HepG2 (cell line): ENCODE measurements at regions not wholly inside any gene's neighbourhood (a gene's known extent, or its start where the extent isn't known, plus 50 kb on each side); places are given as distances from the start of the nearest gene placed in this dataset.

Experiments used
- ATAC-seq: fragments of 200-7000 bp; cut with Tn5 transposase; 3 replicates; pipeline ENCODE4 v1.9.1; 2020; ENCODE audit warnings: mild to moderate bottlenecking, moderate library complexity
- BruUV-seq: library from RNA; stranded (reverse); fragments of 400-500 nt; replicated peaks from 2 replicates; lab custom pipeline; 2021; lab: Mats Ljungman, UMichigan
- CTCF ChIA-PET: fragments of 300-600 bp; formaldehyde crosslinking; extraction: SDS; loops from one replicate; lab custom pipeline; 2021; ENCODE audit warnings: low total read pairs, inconsistent platforms, low intra/inter-chr PET ratio; lab: Yijun Ruan, JAX
- POLR2A ChIA-PET: fragments of 350-600 bp; sonication (Branson Sonifier 250); formaldehyde crosslinking; loops from one replicate; lab custom pipeline; 2020; ENCODE audit warnings: antibody characterized with exemption, inconsistent platforms; lab: Yijun Ruan, JAX
- DNase-seq: peaks from one replicate; pipeline ENCODE4 v3.0.0-alpha.2; 2015; ENCODE audit warnings: low spot score
- FAIRE-seq: peaks from 3 replicates; lab custom pipeline; 2011; peaks lifted over from hg19 to GRCh38; lab: Jason Lieb, UNC
- H2AFZ ChIP-seq: one replicate; pipeline ENCODE4 v1.6.1; 2011; ENCODE audit warnings: low read length, inconsistent platforms
- H3K27ac ChIP-seq: fragments of 300-600 bp; 3 replicates; pipeline ENCODE4 v1.8.0; 2011; ENCODE audit warnings: mixed run types, mild to moderate bottlenecking, mixed read lengths, low read length, inconsistent platforms; ENCODE audit not compliant: insufficient read depth; ENCODE audit errors: extremely low read length
- H3K27me3 ChIP-seq, 2 experiments: fragments of 200-600 bp in 1 of 2; 2 replicates in 1 of 2; 3 replicates in 1 of 2; pipeline versions ENCODE4 v1.6.0 to v1.8.0; 2011; ENCODE audit warnings: low read length in 2 of 2, mild to moderate bottlenecking in 2 of 2, moderate library complexity in 2 of 2, inconsistent platforms in 1 of 2; ENCODE audit not compliant: insufficient read depth in 2 of 2, control insufficient read depth in 1 of 2
- H3K36me3 ChIP-seq, 2 experiments: fragments of 200-600 bp in 1 of 2; replicated peaks in 1 of 2; 2 replicates in 1 of 2; 3 replicates in 1 of 2; pipeline versions ENCODE4 v1.5.1 to v1.8.0; 2011; ENCODE audit warnings: low read length in 2 of 2, inconsistent platforms in 1 of 2; ENCODE audit not compliant: insufficient read depth in 2 of 2, control insufficient read depth in 1 of 2
- H3K4me1 ChIP-seq: 2 replicates; pipeline ENCODE4 v1.5.1; 2012; ENCODE audit warnings: low read length, inconsistent platforms; ENCODE audit not compliant: insufficient read depth
- H3K4me2 ChIP-seq: 2 replicates; pipeline ENCODE4 v1.6.0; 2011; ENCODE audit warnings: low read depth, low read length, inconsistent platforms
- H3K4me3 ChIP-seq, 3 experiments: fragments of 200-600 bp in 1 of 3; sonication (generic), shearing (Covaris generic) in 1 of 3; replicated peaks in 1 of 3; 2 replicates each; pipeline ENCODE4 v1.5.1; 2011 to 2016; ENCODE audit warnings: low read length in 3 of 3, inconsistent platforms in 2 of 3, low read depth in 2 of 3, mild to moderate bottlenecking in 2 of 3, control low read depth in 1 of 3, mixed read lengths in 1 of 3; ENCODE audit not compliant: insufficient read depth in 1 of 3
- H3K79me2 ChIP-seq: one replicate; pipeline ENCODE4 v1.6.1; 2011; ENCODE audit warnings: low read length, inconsistent platforms; ENCODE audit not compliant: insufficient read depth
- H3K9ac ChIP-seq: 2 replicates; pipeline ENCODE4 v1.6.0; 2011; ENCODE audit warnings: mild to moderate bottlenecking, low read depth, low read length, inconsistent platforms; ENCODE audit not compliant: insufficient read depth
- H3K9me3 ChIP-seq: 2 replicates; pipeline ENCODE4 v1.5.1; 2012; ENCODE audit warnings: mild to moderate bottlenecking, low read length
- H4K20me1 ChIP-seq: 2 replicates; pipeline ENCODE4 v1.6.0; 2011; ENCODE audit warnings: inconsistent platforms, mild to moderate bottlenecking, low read length, moderate library complexity; ENCODE audit not compliant: insufficient read depth
- CC2D1A ChIP-seq: sonication (generic); formaldehyde crosslinking; IDR thresholded peaks from 2 replicates; pipeline ENCODE4 v1.8.1; 2023; ENCODE audit warnings: mild to moderate bottlenecking, missing genetic modification reagents
- EED ChIP-seq: sonication (generic); formaldehyde crosslinking; IDR thresholded peaks from 2 replicates; pipeline ENCODE4 v1.5.0; 2020; ENCODE audit warnings: mild to moderate bottlenecking, missing genetic modification reagents
- NFIC ChIP-seq: IDR thresholded peaks from 2 replicates; pipeline ENCODE4 v1.6.1; 2012; ENCODE audit warnings: mild to moderate bottlenecking, low read length, inconsistent platforms
- NFKB2 ChIP-seq: sonication (generic); formaldehyde crosslinking; IDR thresholded peaks from 2 replicates; pipeline ENCODE4 v1.4.0; 2020; ENCODE audit warnings: missing genetic modification reagents, borderline replicate concordance
- ZEB1 ChIP-seq: IDR thresholded peaks from 2 replicates; pipeline ENCODE4 v1.6.1; 2012; ENCODE audit warnings: mild to moderate bottlenecking, low read depth, inconsistent platforms; ENCODE audit not compliant: insufficient replicate concordance
- ZNF12 ChIP-seq: sonication (generic); formaldehyde crosslinking; IDR thresholded peaks from 2 replicates; pipeline ENCODE4 v1.5.0; 2020; ENCODE audit warnings: missing genetic modification reagents
- ZNF180 ChIP-seq: sonication (generic); formaldehyde crosslinking; IDR thresholded peaks from 2 replicates; pipeline ENCODE4 v1.4.0; 2020; ENCODE audit warnings: low read depth, missing genetic modification reagents, borderline replicate concordance
- ZNF292 ChIP-seq: sonication (generic); formaldehyde crosslinking; IDR thresholded peaks from 2 replicates; pipeline ENCODE4 v1.8.1; 2022; ENCODE audit warnings: mild to moderate bottlenecking, low read depth, missing genetic modification reagents, borderline replicate concordance
- ZNF3 ChIP-seq: IDR thresholded peaks from 2 replicates; pipeline ENCODE4 v1.7.0; 2017; ENCODE audit warnings: inconsistent platforms
- ZNF549 ChIP-seq: sonication (generic); formaldehyde crosslinking; IDR thresholded peaks from 2 replicates; pipeline ENCODE4 v1.5.0; 2020; ENCODE audit warnings: missing genetic modification reagents
- ZNF616 ChIP-seq: sonication (generic); formaldehyde crosslinking; IDR thresholded peaks from 2 replicates; pipeline ENCODE4 v1.5.0; 2020; ENCODE audit warnings: low read depth, mild to moderate bottlenecking, missing genetic modification reagents
- ZSCAN20 ChIP-seq: sonication (generic); formaldehyde crosslinking; IDR thresholded peaks from 2 replicates; pipeline ENCODE4 v1.4.0; 2020; ENCODE audit warnings: missing genetic modification reagents, mild to moderate bottlenecking, borderline replicate concordance
- WGBS: methylation state at CpG from one replicate; pipeline ENCODE4 v1.1.6; 2017; ENCODE audit warnings: low lambda C conversion rate; 5-methylcytosine and 5-hydroxymethylcytosine counted together
- in situ Hi-C: cut with HindIII; loops from 2 replicates; pipeline ENCODE4 v1.10.0; 2017; ENCODE audit warnings: low pct_unique_long_range_greater_than_20kb; ENCODE audit not compliant: extremely low pct_ligation_motif_present
- intact Hi-C: fragments of 100-400 bp; cut with micrococcal nuclease; formaldehyde crosslinking; loops from one replicate; pipeline ENCODE4 v1.10.0; 2022; ENCODE audit not compliant: unreplicated experiment
- TF ChIP-seq, protein P1 (sequence below): sonication (generic); formaldehyde crosslinking; IDR thresholded peaks from 2 replicates; pipeline ENCODE4 v1.4.0; 2020; ENCODE audit warnings: missing genetic modification reagents, borderline replicate concordance
- TF ChIP-seq, protein P2 (sequence below): fragments of 450-650 bp; IDR thresholded peaks from 2 replicates; pipeline ENCODE4 v1.6.1; 2017; ENCODE audit warnings: mild to moderate bottlenecking
- TF ChIP-seq, protein P3 (sequence below): sonication (generic); formaldehyde crosslinking; IDR thresholded peaks from 2 replicates; pipeline ENCODE4 v1.4.0; 2020; ENCODE audit warnings: missing genetic modification reagents

DNA sequence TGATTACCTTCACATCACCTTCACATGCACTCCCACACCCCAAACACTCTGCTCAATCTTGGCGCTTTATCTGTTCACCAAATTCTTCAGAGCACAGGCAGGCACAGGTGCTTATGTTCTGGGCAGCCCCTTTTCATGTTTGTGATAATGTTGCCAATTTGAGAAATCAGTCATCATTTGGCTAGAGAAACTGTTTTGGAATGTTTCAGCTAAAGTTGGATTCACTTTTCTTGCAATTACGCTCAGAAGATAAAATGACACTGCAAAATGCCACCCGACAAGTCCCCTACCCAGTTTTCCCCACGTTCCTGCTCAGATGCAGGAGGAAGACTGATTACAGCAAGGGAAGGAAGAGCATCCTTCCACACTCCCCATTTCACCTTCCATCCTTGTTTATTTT lies 192.9 kb upstream of the LRRN1 start:
- Histone ChIP-seq H3K79me2 (no peaks in the 10 kb centered on the region), H3K27ac (no peak overlapping the region), H3K9ac (no peak overlapping the region), H3K4me2 (no peak overlapping the region), H3K4me1 (no peaks in the 10 kb centered on the region), H2AFZ (no peak overlapping the region), H4K20me1 (no peaks in the 10 kb centered on the region), H3K36me3 (no peaks in the 10 kb centered on the region), H3K27me3 (no peaks in the 10 kb centered on the region)
- WGBS = 35% methylated on average over 4 of the region's 4 CpGs
- POLR2A ChIA-PET = no interaction called here
- BruUV-seq = no TSS peak
- in situ Hi-C loops = no loop called here
- ATAC-seq = no peak
- CTCF ChIA-PET = no interaction called here
- TF ChIP-seq ZNF12 (CRISPR knock-in tag) (no peak), ZSCAN20 (CRISPR knock-in tag) (no peak), ZNF180 (no peak), ZNF3 (CRISPR knock-in tag) (no peak), NFIC (no peak), NFKB2 (no peak), EED (CRISPR knock-in tag) (no peak), ZNF616 (CRISPR knock-in tag) (no peak), ZNF292 (no peak), ZEB1 (no peak), ZNF549 (CRISPR knock-in tag) (no peak), CC2D1A (CRISPR knock-in tag) (no peak)
- TF ChIP-seq, protein P1, sequence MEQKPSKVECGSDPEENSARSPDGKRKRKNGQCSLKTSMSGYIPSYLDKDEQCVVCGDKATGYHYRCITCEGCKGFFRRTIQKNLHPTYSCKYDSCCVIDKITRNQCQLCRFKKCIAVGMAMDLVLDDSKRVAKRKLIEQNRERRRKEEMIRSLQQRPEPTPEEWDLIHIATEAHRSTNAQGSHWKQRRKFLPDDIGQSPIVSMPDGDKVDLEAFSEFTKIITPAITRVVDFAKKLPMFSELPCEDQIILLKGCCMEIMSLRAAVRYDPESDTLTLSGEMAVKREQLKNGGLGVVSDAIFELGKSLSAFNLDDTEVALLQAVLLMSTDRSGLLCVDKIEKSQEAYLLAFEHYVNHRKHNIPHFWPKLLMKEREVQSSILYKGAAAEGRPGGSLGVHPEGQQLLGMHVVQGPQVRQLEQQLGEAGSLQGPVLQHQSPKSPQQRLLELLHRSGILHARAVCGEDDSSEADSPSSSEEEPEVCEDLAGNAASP (CRISPR knock-in tag) = no peak
- TF ChIP-seq, protein P2, sequence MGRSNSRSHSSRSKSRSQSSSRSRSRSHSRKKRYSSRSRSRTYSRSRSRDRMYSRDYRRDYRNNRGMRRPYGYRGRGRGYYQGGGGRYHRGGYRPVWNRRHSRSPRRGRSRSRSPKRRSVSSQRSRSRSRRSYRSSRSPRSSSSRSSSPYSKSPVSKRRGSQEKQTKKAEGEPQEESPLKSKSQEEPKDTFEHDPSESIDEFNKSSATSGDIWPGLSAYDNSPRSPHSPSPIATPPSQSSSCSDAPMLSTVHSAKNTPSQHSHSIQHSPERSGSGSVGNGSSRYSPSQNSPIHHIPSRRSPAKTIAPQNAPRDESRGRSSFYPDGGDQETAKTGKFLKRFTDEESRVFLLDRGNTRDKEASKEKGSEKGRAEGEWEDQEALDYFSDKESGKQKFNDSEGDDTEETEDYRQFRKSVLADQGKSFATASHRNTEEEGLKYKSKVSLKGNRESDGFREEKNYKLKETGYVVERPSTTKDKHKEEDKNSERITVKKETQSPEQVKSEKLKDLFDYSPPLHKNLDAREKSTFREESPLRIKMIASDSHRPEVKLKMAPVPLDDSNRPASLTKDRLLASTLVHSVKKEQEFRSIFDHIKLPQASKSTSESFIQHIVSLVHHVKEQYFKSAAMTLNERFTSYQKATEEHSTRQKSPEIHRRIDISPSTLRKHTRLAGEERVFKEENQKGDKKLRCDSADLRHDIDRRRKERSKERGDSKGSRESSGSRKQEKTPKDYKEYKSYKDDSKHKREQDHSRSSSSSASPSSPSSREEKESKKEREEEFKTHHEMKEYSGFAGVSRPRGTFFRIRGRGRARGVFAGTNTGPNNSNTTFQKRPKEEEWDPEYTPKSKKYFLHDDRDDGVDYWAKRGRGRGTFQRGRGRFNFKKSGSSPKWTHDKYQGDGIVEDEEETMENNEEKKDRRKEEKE = no peak
- TF ChIP-seq, protein P3, sequence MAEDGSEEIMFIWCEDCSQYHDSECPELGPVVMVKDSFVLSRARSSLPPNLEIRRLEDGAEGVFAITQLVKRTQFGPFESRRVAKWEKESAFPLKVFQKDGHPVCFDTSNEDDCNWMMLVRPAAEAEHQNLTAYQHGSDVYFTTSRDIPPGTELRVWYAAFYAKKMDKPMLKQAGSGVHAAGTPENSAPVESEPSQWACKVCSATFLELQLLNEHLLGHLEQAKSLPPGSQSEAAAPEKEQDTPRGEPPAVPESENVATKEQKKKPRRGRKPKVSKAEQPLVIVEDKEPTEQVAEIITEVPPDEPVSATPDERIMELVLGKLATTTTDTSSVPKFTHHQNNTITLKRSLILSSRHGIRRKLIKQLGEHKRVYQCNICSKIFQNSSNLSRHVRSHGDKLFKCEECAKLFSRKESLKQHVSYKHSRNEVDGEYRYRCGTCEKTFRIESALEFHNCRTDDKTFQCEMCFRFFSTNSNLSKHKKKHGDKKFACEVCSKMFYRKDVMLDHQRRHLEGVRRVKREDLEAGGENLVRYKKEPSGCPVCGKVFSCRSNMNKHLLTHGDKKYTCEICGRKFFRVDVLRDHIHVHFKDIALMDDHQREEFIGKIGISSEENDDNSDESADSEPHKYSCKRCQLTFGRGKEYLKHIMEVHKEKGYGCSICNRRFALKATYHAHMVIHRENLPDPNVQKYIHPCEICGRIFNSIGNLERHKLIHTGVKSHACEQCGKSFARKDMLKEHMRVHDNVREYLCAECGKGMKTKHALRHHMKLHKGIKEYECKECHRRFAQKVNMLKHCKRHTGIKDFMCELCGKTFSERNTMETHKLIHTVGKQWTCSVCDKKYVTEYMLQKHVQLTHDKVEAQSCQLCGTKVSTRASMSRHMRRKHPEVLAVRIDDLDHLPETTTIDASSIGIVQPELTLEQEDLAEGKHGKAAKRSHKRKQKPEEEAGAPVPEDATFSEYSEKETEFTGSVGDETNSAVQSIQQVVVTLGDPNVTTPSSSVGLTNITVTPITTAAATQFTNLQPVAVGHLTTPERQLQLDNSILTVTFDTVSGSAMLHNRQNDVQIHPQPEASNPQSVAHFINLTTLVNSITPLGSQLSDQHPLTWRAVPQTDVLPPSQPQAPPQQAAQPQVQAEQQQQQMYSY (CRISPR knock-in tag) = no peak
- TF ChIP-seq, all 625 proteins: peak for 0
- intact Hi-C loops = no loop called here
- Histone ChIP-seq H3K4me3 (no peak overlapping the region), H3K9me3 (no peaks in the 10 kb centered on the region)
- no peak for FAIRE-seq
- no peak for DNase-seq
